Spleen (tissue), 7 donors: ENCODE measurements at regions not wholly inside any gene's neighbourhood (a gene's known extent, or its start where the extent isn't known, plus 50 kb on each side); places are given as distances from the start of the nearest gene placed in this dataset.

Experiments
- CTCF ChIP-seq, 11 experiments: fragments of 200-600 bp in 7 of 11; fragments of 450-650 bp in 4 of 11; sonication (generic) in 4 of 11; IDR thresholded peaks in 8 of 11; conservative IDR thresholded peaks in 3 of 11; 1 replicate in 7 of 11; 2 replicates in 4 of 11; pipeline versions ENCODE4 v1.4.0 to v1.8.0; 2016 to 2021; ENCODE audit warnings: antibody characterized with exemption in 11 of 11, inconsistent platforms in 4 of 11, mild to moderate bottlenecking in 1 of 11
- POLR2A ChIP-seq, 3 donors: fragments of 450-650 bp; IDR thresholded peaks; one replicate each; pipeline ENCODE4 v1.5.1; 2017; ENCODE audit warnings: antibody characterized with exemption in 3 of 3, mild to moderate bottlenecking in 1 of 3
- donor health status: DM: no; HTN: no; CAD: no; lungs with moderate emphysema.
- donor health status: DM: no; HTN: no; CAD: no.
- donor health status: DM: no; HTN: no; CAD: no.

GRCh38 chr11:71336176-71336995 is 84.0 kb upstream of the SHANK2 start:
- no peak for TF ChIP-seq POLR2A (IDR thresholded peaks at IDR 0.05)
- no peak for TF ChIP-seq CTCF (IDR thresholded peaks at IDR 0.05 in 8 of 11, conservative IDR thresholded peaks at IDR 0.05 in 3 of 11)
